ENCODE measurements at regions not wholly inside any gene's neighbourhood (a gene's known extent, or its start where the extent isn't known, plus 50 kb on each side); places are given as distances from the start of the nearest gene placed in this dataset.

- DNase-seq: no peak
Measured at GRCh38 chr13:70634893-70635292, 526.6 kb upstream of the KLHL1 start.

- DNase-seq: no peak
Measured at GRCh38 chr13:70630247-70630646, 522.0 kb upstream of the KLHL1 start.

GRCh38 chr13:70623239-70623638, 515.0 kb upstream of the KLHL1 start:
- DNase-seq: no peak

- no peak for DNase-seq
Measured at GRCh38 chr13:70622796-70623195, 514.5 kb upstream of the KLHL1 start.

GRCh38 chr13:70619936-70620335, 511.7 kb upstream of the KLHL1 start:
- DNase-seq: no peak

- DNase-seq: no peak
Measured at GRCh38 chr13:70616847-70617246, 508.6 kb upstream of the KLHL1 start.

GRCh38 chr13:70613295-70613694, 505.0 kb upstream of the KLHL1 start:
- no peak for DNase-seq

GRCh38 chr13:70612881-70613280, 504.6 kb upstream of the KLHL1 start:
- DNase-seq: no peak

- no peak for DNase-seq
Measured at GRCh38 chr13:70604448-70604847, 496.2 kb upstream of the KLHL1 start.

- DNase-seq: no peak
Measured at GRCh38 chr13:70593716-70594115, 485.5 kb upstream of the KLHL1 start.

- no peak for DNase-seq
Measured at GRCh38 chr13:70585109-70585508, 476.9 kb upstream of the KLHL1 start.

- DNase-seq: no peak
Measured at GRCh38 chr13:70580825-70581224, 472.6 kb upstream of the KLHL1 start.

GRCh38 chr13:70579941-70580340, 471.7 kb upstream of the KLHL1 start:
- no peak for DNase-seq

GRCh38 chr13:70571221-70571620, 463.0 kb upstream of the KLHL1 start:
- no peak for DNase-seq

GRCh38 chr13:70568571-70568970, 460.3 kb upstream of the KLHL1 start:
- peak; percentile 34 for DNase-seq

GRCh38 chr13:70544706-70545105, 436.5 kb upstream of the KLHL1 start:
- DNase-seq: no peak

GRCh38 chr13:70541451-70541850, 433.2 kb upstream of the KLHL1 start:
- no peak for DNase-seq

- no peak for DNase-seq
Measured at GRCh38 chr13:70534466-70534865, 426.2 kb upstream of the KLHL1 start.

- DNase-seq: no peak
Measured at GRCh38 chr13:70529652-70530051, 421.4 kb upstream of the KLHL1 start.

GRCh38 chr13:70527599-70527998, 419.3 kb upstream of the KLHL1 start:
- DNase-seq: no peak

GRCh38 chr13:70523622-70524021, 415.4 kb upstream of the KLHL1 start:
- no peak for DNase-seq

GRCh38 chr13:70520275-70521036, 412.2 kb upstream of the KLHL1 start:
- no peak for DNase-seq

- no peak for DNase-seq
Measured at GRCh38 chr13:70518081-70518480, 409.8 kb upstream of the KLHL1 start.

GRCh38 chr13:70516226-70516625, 408.0 kb upstream of the KLHL1 start:
- no peak for DNase-seq
